Mucosa of stomach (tissue), 1 donor: ENCODE measurements at regions not wholly inside any gene's neighbourhood (a gene's known extent, or its start where the extent isn't known, plus 50 kb on each side); places are given as distances from the start of the nearest gene placed in this dataset.

ENCODE experiments used
- H3K27me3 ChIP-seq: one replicate; pipeline ENCODE4 v1.7.0; 2013; ENCODE audit warnings: mild to moderate bottlenecking, low read length; ENCODE audit not compliant: control insufficient read depth, insufficient read depth
- H3K36me3 ChIP-seq: one replicate; pipeline ENCODE4 v1.7.0; 2013; ENCODE audit warnings: low read length; ENCODE audit not compliant: control insufficient read depth, insufficient read depth
- H3K4me1 ChIP-seq: one replicate; pipeline ENCODE4 v1.7.0; 2013; ENCODE audit warnings: mild to moderate bottlenecking, low read length; ENCODE audit not compliant: control insufficient read depth, insufficient read depth
- H3K4me3 ChIP-seq: one replicate; pipeline ENCODE4 v1.7.0; 2013; ENCODE audit warnings: low read length
- H3K9ac ChIP-seq: one replicate; pipeline ENCODE4 v1.7.0; 2013; ENCODE audit warnings: mild to moderate bottlenecking, low read length, moderate library complexity
- H3K9me3 ChIP-seq: one replicate; pipeline ENCODE4 v1.7.0; 2013; ENCODE audit warnings: mild to moderate bottlenecking, low read length, moderate library complexity; ENCODE audit not compliant: control insufficient read depth
- donor health status: Pancreatic carcinoma.

DNA sequence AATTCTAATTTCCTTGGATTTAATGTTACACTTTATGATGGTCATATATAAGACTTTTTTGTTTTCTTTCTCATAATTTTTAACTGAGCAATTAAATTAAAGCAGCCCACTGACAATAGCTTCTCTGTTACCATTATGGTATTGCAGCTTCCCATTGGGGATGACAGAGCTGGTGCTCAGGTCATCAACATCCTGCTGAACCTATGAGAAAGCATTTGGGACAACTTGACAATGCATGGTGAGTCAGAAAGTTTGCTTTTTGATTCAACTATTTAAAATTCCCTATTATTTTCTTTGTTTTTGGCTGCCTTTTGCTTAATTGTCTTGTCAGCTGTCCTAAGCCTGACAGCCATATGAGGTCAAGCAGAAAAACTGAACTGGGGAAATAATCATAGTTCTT lies 487.4 kb upstream of the RIOK2 start:
- Histone ChIP-seq H3K27me3 (no peaks in the 10 kb centered on the region), H3K4me3 (no peak overlapping the region), H3K9ac (no peak overlapping the region), H3K36me3 (no peaks in the 10 kb centered on the region), H3K4me1 (no peaks in the 10 kb centered on the region), H3K9me3 (no peaks in the 10 kb centered on the region)

DNA sequence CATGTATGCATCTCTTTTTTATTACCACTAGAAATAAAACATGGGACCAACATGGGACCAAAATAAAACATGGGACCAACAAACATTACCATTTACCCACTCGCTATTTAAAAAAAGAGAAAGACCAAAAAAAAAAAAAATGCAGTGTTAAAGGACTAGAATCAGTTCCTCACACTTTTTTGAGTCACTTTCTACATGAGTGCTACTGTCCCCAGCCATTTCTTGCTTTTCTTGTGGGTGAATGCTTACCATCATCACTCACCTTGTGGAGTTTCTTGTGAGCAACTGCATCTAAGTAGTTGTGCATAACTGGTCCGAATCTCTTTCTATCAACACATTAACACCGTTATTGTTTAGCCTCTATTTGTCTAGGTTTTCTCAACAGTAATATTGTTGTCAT lies 493.6 kb upstream of the RIOK2 start:
- no peak overlapping the region for H3K4me3 ChIP-seq
- H3K4me1 ChIP-seq = no peaks in the 10 kb centered on the region
- H3K9ac ChIP-seq = no peak overlapping the region
- no peaks in the 10 kb centered on the region for H3K27me3 ChIP-seq
- H3K36me3 ChIP-seq = no peaks in the 10 kb centered on the region
- no peaks in the 10 kb centered on the region for H3K9me3 ChIP-seq

DNA sequence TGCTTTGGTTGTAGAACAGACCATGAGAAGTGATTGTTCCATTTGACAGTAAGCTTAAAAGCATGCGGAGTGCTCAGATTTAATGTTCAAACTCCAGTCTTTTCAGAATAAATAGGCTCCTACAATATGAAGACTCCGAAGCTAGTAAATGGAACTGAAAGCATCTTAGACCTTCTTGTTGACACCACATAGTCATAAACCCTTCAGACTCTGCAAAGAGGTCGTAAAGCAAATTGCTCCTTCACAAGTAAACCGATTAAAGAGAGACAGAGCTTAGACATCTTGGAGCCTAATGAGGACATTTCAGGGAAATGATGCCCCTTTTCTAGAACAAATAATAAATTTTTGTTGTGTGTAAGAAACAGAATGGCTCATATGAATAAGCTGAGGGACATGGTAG lies 511.0 kb upstream of the RIOK2 start:
- H3K27me3 ChIP-seq = no peaks in the 10 kb centered on the region
- H3K9me3 ChIP-seq = no peaks in the 10 kb centered on the region

DNA sequence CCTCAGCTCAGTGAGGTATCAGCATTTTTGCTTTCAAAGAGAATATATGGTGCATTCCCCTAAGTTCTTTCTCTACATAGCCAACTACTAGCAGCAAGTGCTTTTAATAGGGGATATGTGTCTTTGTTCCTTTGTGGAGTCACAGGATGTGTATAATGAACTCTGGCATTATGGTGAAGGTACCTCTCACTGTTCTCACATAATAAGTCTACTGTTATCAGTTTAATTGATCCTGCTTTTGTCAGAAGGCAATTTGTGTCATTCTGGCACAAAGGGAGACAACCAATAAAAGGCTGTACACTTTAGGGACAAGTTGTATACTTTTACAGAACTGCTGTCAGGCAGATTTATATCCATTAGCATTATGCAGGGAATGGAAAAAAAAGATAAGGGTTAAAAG lies 531.4 kb upstream of the RIOK2 start:
- Histone ChIP-seq H3K9me3 (no peaks in the 10 kb centered on the region), H3K9ac (no peak overlapping the region), H3K4me3 (no peak overlapping the region), H3K27me3 (no peaks in the 10 kb centered on the region), H3K36me3 (no peaks in the 10 kb centered on the region), H3K4me1 (no peaks in the 10 kb centered on the region)

More for the DNA sequence above, 511.0 kb upstream of the RIOK2 start:
- Histone ChIP-seq H3K9ac (no peak overlapping the region), H3K36me3 (no peaks in the 10 kb centered on the region), H3K4me1 (no peaks in the 10 kb centered on the region), H3K4me3 (no peak overlapping the region)

DNA sequence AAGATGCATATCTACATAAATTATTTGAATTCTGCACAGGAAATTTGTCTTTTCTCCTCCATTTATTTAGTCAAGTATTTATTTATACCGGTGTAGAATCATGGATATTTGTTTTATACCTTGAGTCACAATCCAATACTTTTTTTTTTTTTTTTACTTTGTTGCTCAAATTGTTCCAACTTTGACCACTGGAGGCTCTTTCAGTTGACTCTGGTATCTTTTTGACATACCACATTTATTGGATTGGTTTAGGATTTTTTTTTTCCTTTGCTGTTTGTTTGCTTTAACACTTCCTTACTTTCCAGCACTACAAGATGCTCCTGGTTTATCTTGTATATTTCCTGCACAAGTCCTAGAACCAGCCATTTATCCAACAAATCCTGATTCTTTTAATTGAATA lies 543.1 kb upstream of the RIOK2 start:
- no peak overlapping the region for H3K4me3 ChIP-seq
- H3K36me3 ChIP-seq = no peaks in the 10 kb centered on the region
- no peaks in the 10 kb centered on the region for H3K4me1 ChIP-seq
- no peaks in the 10 kb centered on the region for H3K9me3 ChIP-seq
- H3K9ac ChIP-seq = no peak overlapping the region
- H3K27me3 ChIP-seq = no peaks in the 10 kb centered on the region

DNA sequence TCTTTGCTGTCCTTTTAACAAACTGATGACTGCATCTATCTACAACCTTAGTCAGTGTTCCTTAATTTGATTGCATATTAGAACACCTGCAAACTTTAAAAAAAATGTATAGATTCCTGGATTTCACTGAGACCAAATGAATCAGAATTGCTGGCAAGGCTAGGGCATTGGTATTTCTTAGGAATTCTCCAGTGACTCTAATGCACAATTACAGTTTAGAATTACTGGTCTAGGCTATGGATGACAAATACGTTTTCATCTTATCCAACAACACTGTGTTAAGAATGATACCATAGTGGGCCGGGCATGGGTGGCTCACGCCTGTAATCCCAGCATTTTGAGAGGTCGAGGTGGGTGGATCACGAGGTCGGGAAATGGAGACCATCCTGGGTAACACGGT lies 545.9 kb upstream of the RIOK2 start:
- no peaks in the 10 kb centered on the region for H3K36me3 ChIP-seq
- no peaks in the 10 kb centered on the region for H3K9me3 ChIP-seq
- H3K4me1 ChIP-seq = no peaks in the 10 kb centered on the region

DNA sequence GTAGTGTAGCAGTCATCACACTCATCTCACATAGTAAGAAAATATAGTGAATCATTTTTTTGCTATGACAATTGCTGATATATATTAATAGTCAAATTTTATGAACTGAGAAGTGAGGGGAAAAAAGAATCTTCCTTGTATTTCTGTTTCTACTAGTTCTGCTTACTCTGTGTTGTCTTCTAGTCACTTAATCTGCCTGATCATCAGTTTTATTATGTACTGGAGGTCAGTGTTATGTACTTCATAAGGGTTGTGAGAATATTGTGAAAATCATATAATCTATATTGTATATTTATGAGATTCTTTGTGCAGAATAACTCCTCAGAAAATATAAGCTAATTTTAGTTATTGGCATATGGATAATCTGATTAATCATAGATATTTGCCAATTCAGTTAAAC lies 546.9 kb upstream of the RIOK2 start:
- Histone ChIP-seq H3K27me3 (no peaks in the 10 kb centered on the region), H3K36me3 (no peaks in the 10 kb centered on the region), H3K9ac (no peak overlapping the region), H3K4me3 (no peak overlapping the region), H3K4me1 (no peaks in the 10 kb centered on the region), H3K9me3 (no peaks in the 10 kb centered on the region)

More for the DNA sequence above, 545.9 kb upstream of the RIOK2 start:
- Histone ChIP-seq H3K27me3 (no peaks in the 10 kb centered on the region), H3K4me3 (no peak overlapping the region), H3K9ac (no peak overlapping the region)

DNA sequence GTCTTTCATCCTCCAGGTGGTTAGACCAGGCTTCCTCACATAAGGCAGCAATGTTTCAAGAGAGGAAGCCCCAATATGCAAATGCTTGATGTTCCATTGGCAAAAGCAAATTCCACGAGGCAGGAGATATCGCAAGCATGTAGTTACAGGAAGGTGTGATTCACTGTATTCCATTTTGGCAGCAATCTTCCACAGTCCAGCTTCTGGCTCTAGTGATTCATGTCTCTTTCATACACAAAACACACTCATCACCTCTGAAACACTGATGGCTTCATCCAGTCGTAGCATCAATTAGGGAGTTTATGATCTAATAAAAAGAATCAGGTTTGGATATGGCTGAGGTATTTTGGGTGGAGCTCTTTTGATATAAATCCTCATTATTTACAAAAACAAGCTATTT lies 552.2 kb upstream of the RIOK2 start:
- Histone ChIP-seq H3K27me3 (no peaks in the 10 kb centered on the region), H3K9me3 (no peaks in the 10 kb centered on the region), H3K4me3 (no peak overlapping the region), H3K9ac (no peak overlapping the region), H3K4me1 (no peaks in the 10 kb centered on the region), H3K36me3 (no peaks in the 10 kb centered on the region)

DNA sequence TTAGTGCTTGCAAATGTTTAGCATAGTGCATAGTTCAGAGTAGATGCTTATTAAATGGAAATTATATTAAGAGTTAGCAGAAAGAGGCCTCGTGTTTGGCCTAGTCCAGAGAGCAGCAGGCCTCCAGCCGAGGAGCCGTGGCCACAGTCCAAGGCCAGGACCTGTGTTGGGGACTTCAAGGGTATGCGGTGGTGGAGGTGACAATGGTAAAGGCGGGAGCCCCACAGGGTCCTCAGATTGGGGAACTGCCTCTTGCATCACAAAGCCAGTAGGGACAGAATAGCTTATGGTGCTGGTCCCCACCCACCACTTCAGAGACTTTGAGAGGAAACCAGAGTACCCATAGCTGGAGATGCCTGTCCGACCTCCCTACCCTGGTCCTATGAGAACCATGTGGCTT lies 554.6 kb upstream of the RIOK2 start:
- no peaks in the 10 kb centered on the region for H3K4me1 ChIP-seq
- H3K27me3 ChIP-seq = no peaks in the 10 kb centered on the region
- H3K9ac ChIP-seq = no peak overlapping the region
- no peaks in the 10 kb centered on the region for H3K9me3 ChIP-seq
- no peak overlapping the region for H3K4me3 ChIP-seq
- no peaks in the 10 kb centered on the region for H3K36me3 ChIP-seq

DNA sequence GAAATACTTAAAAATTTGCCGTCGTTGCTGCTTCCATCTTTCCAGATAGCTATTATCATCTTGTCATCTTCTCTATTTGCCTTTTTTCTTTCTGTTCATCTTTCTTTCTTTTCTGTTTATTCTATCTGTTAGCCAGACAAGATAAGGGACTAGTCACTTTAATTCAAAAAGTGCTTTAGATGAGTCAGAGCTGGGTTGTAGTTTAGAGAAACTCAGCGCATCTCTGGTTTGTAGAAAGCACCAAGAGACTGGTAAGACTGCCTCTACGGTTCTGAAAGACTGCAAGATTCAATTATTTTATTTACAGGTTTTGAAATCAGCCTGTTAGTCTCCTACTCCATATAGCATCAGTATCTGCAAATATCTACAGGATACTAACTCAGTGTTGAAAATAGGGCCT lies 562.8 kb upstream of the RIOK2 start:
- Histone ChIP-seq H3K36me3 (no peaks in the 10 kb centered on the region), H3K27me3 (no peaks in the 10 kb centered on the region), H3K9ac (no peak overlapping the region), H3K4me1 (no peaks in the 10 kb centered on the region), H3K9me3 (no peaks in the 10 kb centered on the region), H3K4me3 (no peak overlapping the region)

DNA sequence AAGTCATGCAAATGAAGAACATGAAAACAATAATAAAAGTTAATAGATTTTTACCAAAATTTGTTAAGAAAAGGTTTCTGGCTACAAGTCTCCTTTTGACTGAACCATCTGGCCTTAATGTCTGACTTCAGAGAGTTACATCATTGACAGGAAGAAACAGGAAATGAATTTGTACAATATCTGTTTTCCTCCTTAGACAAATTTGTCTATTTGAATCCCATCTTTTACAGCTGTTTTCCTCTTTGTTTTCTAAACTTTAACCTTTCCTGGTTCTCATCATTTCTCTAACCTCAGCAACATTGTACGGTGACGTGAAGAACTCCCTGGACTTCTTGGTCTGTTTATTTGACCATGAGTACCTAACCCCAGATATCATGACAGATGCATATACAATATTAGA lies 567.5 kb upstream of the RIOK2 start:
- no peaks in the 10 kb centered on the region for H3K9me3 ChIP-seq

DNA sequence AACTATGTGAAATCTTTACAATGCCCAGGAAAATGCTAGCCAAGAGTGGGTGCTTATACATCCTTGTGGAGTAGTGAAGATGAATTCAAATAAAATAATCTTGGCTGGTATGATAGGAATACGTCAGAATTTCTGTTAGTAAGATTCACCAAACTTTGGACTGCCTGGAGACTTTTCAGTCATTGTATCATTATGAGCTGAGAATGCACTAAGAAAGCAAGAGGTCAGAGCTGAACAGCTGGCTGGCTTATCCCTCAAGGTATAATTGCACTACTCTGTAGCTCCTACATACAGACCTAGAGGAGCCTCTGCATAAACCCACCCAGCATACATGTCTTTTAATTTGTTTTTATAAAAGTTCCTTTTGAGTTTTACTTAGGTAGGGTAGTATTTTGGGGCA lies 568.5 kb upstream of the RIOK2 start:
- H3K36me3 ChIP-seq = no peaks in the 10 kb centered on the region
- no peaks in the 10 kb centered on the region for H3K27me3 ChIP-seq
- no peaks in the 10 kb centered on the region for H3K9me3 ChIP-seq
- no peak overlapping the region for H3K9ac ChIP-seq
- no peak overlapping the region for H3K4me3 ChIP-seq
- H3K4me1 ChIP-seq = no peaks in the 10 kb centered on the region

More for the DNA sequence above, 567.5 kb upstream of the RIOK2 start:
- no peak overlapping the region for H3K9ac ChIP-seq
- H3K36me3 ChIP-seq = no peaks in the 10 kb centered on the region
- H3K4me1 ChIP-seq = no peaks in the 10 kb centered on the region
- H3K4me3 ChIP-seq = no peak overlapping the region
- no peaks in the 10 kb centered on the region for H3K27me3 ChIP-seq

DNA sequence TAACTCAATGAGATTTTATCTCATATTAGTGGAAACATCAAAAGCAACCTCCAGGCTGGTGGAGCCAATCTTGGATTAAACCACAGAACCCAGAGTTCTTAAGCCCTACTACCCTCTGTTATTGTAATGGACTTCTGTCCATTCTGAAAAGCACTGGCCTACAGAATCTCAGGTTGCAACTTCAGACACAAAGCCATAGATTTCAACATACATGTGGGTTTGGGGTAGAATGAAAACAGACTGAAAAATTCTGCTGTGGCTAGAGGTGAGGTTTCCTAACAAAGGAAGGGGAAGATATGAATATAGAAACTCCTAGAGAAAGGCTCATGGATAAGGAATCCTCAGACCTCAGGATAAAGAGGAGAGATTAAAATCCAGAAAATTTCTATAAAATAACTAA lies 569.8 kb upstream of the RIOK2 start:
- Histone ChIP-seq H3K9ac (no peak overlapping the region), H3K4me3 (no peak overlapping the region), H3K9me3 (no peaks in the 10 kb centered on the region), H3K27me3 (no peaks in the 10 kb centered on the region), H3K36me3 (no peaks in the 10 kb centered on the region), H3K4me1 (no peaks in the 10 kb centered on the region)
